ENCODE measurements at regions not wholly inside any gene's neighbourhood (a gene's known extent, or its start where the extent isn't known, plus 50 kb on each side); places are given as distances from the start of the nearest gene placed in this dataset.

- Mint-ChIP-seq H3K27me3 (peaks cover 24% of the 10 kb centered on the region), H3K9me3 (no peaks in the 10 kb centered on the region), H3K27ac (no peak overlapping the region), H3K36me3 (ENCODE audit: low read depth) (no peaks in the 10 kb centered on the region), H3K4me3 (no peak overlapping the region), H3K4me1 (no peaks in the 10 kb centered on the region)
- ATAC-seq (ENCODE audit: low read depth) (no peak), DNase-seq (no peak)
- ChIA-PET CTCF (no interaction called here), POLR2A (no interaction called here)
- no peak for TF ChIP-seq CTCF (IDR thresholded peaks at IDR 0.05)
- intact Hi-C loops (cut with micrococcal nuclease), result no loop called here
Measured at GRCh38 chr11:134471087-134471715, 59.2 kb upstream of the B3GAT1 start.

GRCh38 chr11:134470238-134470637, 58.2 kb upstream of the B3GAT1 start:
- peaks cover 22% of the 10 kb centered on the region for H3K27me3 Mint-ChIP-seq
- POLR2A ChIA-PET, result no interaction called here
- TF ChIP-seq CTCF (IDR thresholded peaks at IDR 0.05), result no peak
- H3K4me1 Mint-ChIP-seq, result no peaks in the 10 kb centered on the region
- ATAC-seq (ENCODE audit: low read depth) (no peak), DNase-seq (no peak)
- H3K36me3 Mint-ChIP-seq (ENCODE audit: low read depth), result no peaks in the 10 kb centered on the region
- intact Hi-C loops (cut with micrococcal nuclease), result no loop called here
- H3K9me3 Mint-ChIP-seq, result no peaks in the 10 kb centered on the region
- no peak overlapping the region for H3K27ac Mint-ChIP-seq
- H3K4me3 Mint-ChIP-seq, result no peak overlapping the region
- CTCF ChIA-PET, result no interaction called here

GRCh38 chr11:134469627-134470026, 57.6 kb upstream of the B3GAT1 start:
- POLR2A ChIA-PET, result no interaction called here
- intact Hi-C loops (cut with micrococcal nuclease), result no loop called here

GRCh38 chr11:134468796-134469195, 56.8 kb upstream of the B3GAT1 start:
- Mint-ChIP-seq H3K9me3 (no peaks in the 10 kb centered on the region), H3K4me3 (no peak overlapping the region), H3K27ac (no peak overlapping the region), H3K4me1 (no peaks in the 10 kb centered on the region), H3K27me3 (peaks cover 24% of the 10 kb centered on the region), H3K36me3 (ENCODE audit: low read depth) (no peaks in the 10 kb centered on the region)
- no peak for ATAC-seq (ENCODE audit: low read depth)
- no peak for TF ChIP-seq CTCF (IDR thresholded peaks at IDR 0.05)
- no peak for DNase-seq
- ChIA-PET CTCF (no interaction called here), POLR2A (no interaction called here)
- intact Hi-C loops (cut with micrococcal nuclease), result no loop called here

More at GRCh38 chr11:134469627-134470026, 57.6 kb upstream of the B3GAT1 start:
- H3K4me1 Mint-ChIP-seq, result no peaks in the 10 kb centered on the region
- H3K27ac Mint-ChIP-seq, result no peak overlapping the region
- TF ChIP-seq CTCF (IDR thresholded peaks at IDR 0.05), result no peak
- H3K4me3 Mint-ChIP-seq, result no peak overlapping the region
- CTCF ChIA-PET, result no interaction called here
- peaks cover 27% of the 10 kb centered on the region for H3K27me3 Mint-ChIP-seq
- ATAC-seq (ENCODE audit: low read depth) (no peak), DNase-seq (no peak)
- H3K9me3 Mint-ChIP-seq, result no peaks in the 10 kb centered on the region
- H3K36me3 Mint-ChIP-seq (ENCODE audit: low read depth), result no peaks in the 10 kb centered on the region

- Mint-ChIP-seq H3K4me1 (no peaks in the 10 kb centered on the region), H3K36me3 (ENCODE audit: low read depth) (no peaks in the 10 kb centered on the region), H3K9me3 (no peaks in the 10 kb centered on the region), H3K27ac (no peak overlapping the region), H3K4me3 (no peak overlapping the region), H3K27me3 (peaks cover 18% of the 10 kb centered on the region)
- intact Hi-C loops (cut with micrococcal nuclease), result no loop called here
- TF ChIP-seq CTCF (IDR thresholded peaks at IDR 0.05), result no peak
- POLR2A ChIA-PET, result no interaction called here
- DNase-seq (no peak), ATAC-seq (ENCODE audit: low read depth) (no peak)
- CTCF ChIA-PET, result no interaction called here
Measured at GRCh38 chr11:134468081-134468668, 56.1 kb upstream of the B3GAT1 start.
